ENCODE measurements at regions not wholly inside any gene's neighbourhood (a gene's known extent, or its start where the extent isn't known, plus 50 kb on each side); places are given as distances from the start of the nearest gene placed in this dataset.

- Histone ChIP-seq H3K9me3 (ENCODE audit: control insufficient read depth, low read length) (no peaks in the 10 kb centered on the region), H3K27me3 (ENCODE audit: control insufficient read depth, insufficient read depth, low read length, poor library complexity, severe bottlenecking) (no peaks in the 10 kb centered on the region), H3K4me1 (ENCODE audit: control insufficient read depth, insufficient read depth, low read length) (no peaks in the 10 kb centered on the region), H3K36me3 (ENCODE audit: control insufficient read depth, insufficient read depth, low read length) (no peaks in the 10 kb centered on the region), H3K9ac (ENCODE audit: extremely low read depth, low read length, poor library complexity, severe bottlenecking) (no peak overlapping the region), H3K27ac (ENCODE audit: low read depth, low read length) (no peak overlapping the region), H3K4me3 (ENCODE audit: low read length) (no peak overlapping the region)
- no peak for DNase-seq
- no peaks in the 10 kb centered on the region for H3K36me3 Mint-ChIP-seq (ENCODE audit: low read depth)
- no peak for TF ChIP-seq CTCF (conservative IDR thresholded peaks at IDR 0.05)
- no peak overlapping the region for H3K27ac Mint-ChIP-seq
- no peak overlapping the region for H3K4me3 Mint-ChIP-seq
- H3K27me3 Mint-ChIP-seq (ENCODE audit: insufficient read depth): no peaks in the 10 kb centered on the region
- H3K9me3 Mint-ChIP-seq: peaks cover 7% of the 10 kb centered on the region
- H3K4me1 Mint-ChIP-seq: no peaks in the 10 kb centered on the region
Observed at GRCh38 chr5:110909950-110910349, 161.6 kb upstream of the TSLP start.

GRCh38 chr5:110913221-110913620 is 158.3 kb upstream of the TSLP start:
- no peaks in the 10 kb centered on the region for H3K36me3 ChIP-seq (ENCODE audit: control insufficient read depth, insufficient read depth, low read length)
- no CpG with 5 or more reads among the region's 1 CpG for whole genome bisulfite sequencing, 2 experiments (ENCODE audit: insufficient coverage in 1 of 2, insufficient read length in 1 of 2)
- no peak overlapping the region for H3K27ac Mint-ChIP-seq
- H3K27ac ChIP-seq (ENCODE audit: low read depth, low read length): no peak overlapping the region
- no peak overlapping the region for H3K4me3 Mint-ChIP-seq
- TF ChIP-seq CTCF (conservative IDR thresholded peaks at IDR 0.05): no peak
- no peaks in the 10 kb centered on the region for H3K27me3 Mint-ChIP-seq (ENCODE audit: insufficient read depth)
- no peak for DNase-seq
- no peaks in the 10 kb centered on the region for H3K4me1 ChIP-seq (ENCODE audit: control insufficient read depth, insufficient read depth, low read length)
- no peaks in the 10 kb centered on the region for H3K9me3 ChIP-seq (ENCODE audit: control insufficient read depth, low read length)
- H3K27me3 ChIP-seq (ENCODE audit: control insufficient read depth, insufficient read depth, low read length, poor library complexity, severe bottlenecking): no peaks in the 10 kb centered on the region
- peaks cover 4% of the 10 kb centered on the region for H3K4me1 Mint-ChIP-seq
- no peaks in the 10 kb centered on the region for H3K36me3 Mint-ChIP-seq (ENCODE audit: low read depth)
- no peaks in the 10 kb centered on the region for H3K9me3 Mint-ChIP-seq
- no peak overlapping the region for H3K4me3 ChIP-seq (ENCODE audit: low read length)
- no peak overlapping the region for H3K9ac ChIP-seq (ENCODE audit: extremely low read depth, low read length, poor library complexity, severe bottlenecking)

GRCh38 chr5:110916381-110917049 is 155.0 kb upstream of the TSLP start:
- no peaks in the 10 kb centered on the region for H3K27me3 ChIP-seq (ENCODE audit: control insufficient read depth, insufficient read depth, low read length, poor library complexity, severe bottlenecking)
- Mint-ChIP-seq H3K36me3 (ENCODE audit: low read depth) (no peaks in the 10 kb centered on the region), H3K4me1 (peaks cover 4% of the 10 kb centered on the region), H3K9me3 (no peaks in the 10 kb centered on the region), H3K4me3 (no peak overlapping the region), H3K27me3 (ENCODE audit: insufficient read depth) (no peaks in the 10 kb centered on the region), H3K27ac (no peak overlapping the region)
- no peaks in the 10 kb centered on the region for H3K9me3 ChIP-seq (ENCODE audit: control insufficient read depth, low read length)
- 50 to 100% methylated on average over 1 to 5 of the region's 6 CpGs for WGBS, 2 experiments (ENCODE audit: insufficient coverage in 1 of 2, insufficient read length in 1 of 2)
- no peak for DNase-seq
- H3K4me3 ChIP-seq (ENCODE audit: low read length): no peak overlapping the region
- no peaks in the 10 kb centered on the region for H3K36me3 ChIP-seq (ENCODE audit: control insufficient read depth, insufficient read depth, low read length)
- no peaks in the 10 kb centered on the region for H3K4me1 ChIP-seq (ENCODE audit: control insufficient read depth, insufficient read depth, low read length)
- TF ChIP-seq CTCF (conservative IDR thresholded peaks at IDR 0.05): no peak
- no peak overlapping the region for H3K9ac ChIP-seq (ENCODE audit: extremely low read depth, low read length, poor library complexity, severe bottlenecking)
- no peak overlapping the region for H3K27ac ChIP-seq (ENCODE audit: low read depth, low read length)

All from endodermal cell (in vitro differentiated cells).